A549 (cell line): ENCODE measurements at regions not wholly inside any gene's neighbourhood (a gene's known extent, or its start where the extent isn't known, plus 50 kb on each side); places are given as distances from the start of the nearest gene placed in this dataset.

ENCODE experiments used
- CTCF ChIP-seq: fragments of >200 bp; sonication (Bioruptor Twin); formaldehyde crosslinking; IDR thresholded peaks from 3 replicates; pipeline ENCODE4 v1.5.1; 2016
- HMGXB4 ChIP-seq: fragments of 250-450 bp; sonication (Bioruptor Pico); IDR thresholded peaks from 2 replicates; pipeline ENCODE4 v1.5.0; 2021; ENCODE audit warnings: mild to moderate bottlenecking, moderate library complexity, borderline replicate concordance
- KDM5A ChIP-seq: fragments of 200-600 bp; sonication (generic); IDR thresholded peaks from 2 replicates; pipeline ENCODE4 v1.6.1; 2016; ENCODE audit warnings: antibody characterized with exemption, mild to moderate bottlenecking
- MAX ChIP-seq: IDR thresholded peaks from 2 replicates; pipeline ENCODE4 v1.6.1; 2012
- PHF8 ChIP-seq: fragments of 200-600 bp; sonication (generic); IDR thresholded peaks from 2 replicates; pipeline ENCODE4 v1.6.1; 2016; ENCODE audit warnings: low read depth, mild to moderate bottlenecking, antibody characterized with exemption, moderate library complexity, borderline replicate concordance
- POLR2A ChIP-seq: IDR thresholded peaks from 2 replicates; pipeline ENCODE4 v1.6.1; 2012; ENCODE audit warnings: mild to moderate bottlenecking, low read length

DNA sequence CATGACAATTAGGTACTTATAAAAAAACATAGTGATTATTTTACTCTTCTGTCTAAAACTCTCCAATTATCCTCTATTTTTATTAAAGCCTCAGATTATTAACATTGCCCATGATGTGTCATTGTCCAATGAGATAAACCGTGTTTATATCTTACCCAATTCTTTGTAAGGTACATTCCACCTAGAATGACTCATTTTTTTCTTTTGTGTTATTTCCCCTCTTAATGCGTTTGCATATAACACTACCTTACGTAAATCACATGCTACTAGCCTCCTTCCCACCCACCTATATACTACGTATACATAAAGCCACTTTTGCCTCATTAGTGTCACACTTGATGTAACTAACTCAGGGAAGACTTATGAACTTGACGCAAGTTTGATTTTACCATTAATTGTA lies 336.3 kb upstream of the PTCHD4 start:
- TF ChIP-seq POLR2A (no peak), HMGXB4 (CRISPR knock-in tag) (no peak), KDM5A (no peak), MAX (no peak), CTCF (no peak), PHF8 (no peak)
